Transverse colon (tissue), 3 donors: ENCODE measurements at regions not wholly inside any gene's neighbourhood (a gene's known extent, or its start where the extent isn't known, plus 50 kb on each side); places are given as distances from the start of the nearest gene placed in this dataset.

Source experiments
- POLR2A ChIP-seq: fragments of 450-650 bp; IDR thresholded peaks from one replicate; pipeline ENCODE4 v1.6.1; 2016; ENCODE audit warnings: antibody characterized with exemption, mild to moderate bottlenecking, moderate library complexity
- TF ChIP-seq, protein P1 (sequence below), 5 experiments: fragments of 200-600 bp in 3 of 5; fragments of 450-650 bp in 2 of 5; sonication (generic) in 3 of 5; IDR thresholded peaks; 1 replicate in 2 of 5; 2 replicates in 3 of 5; pipeline ENCODE4 v1.5.1; 2016 to 2017; ENCODE audit warnings: antibody characterized with exemption in 5 of 5, inconsistent platforms in 3 of 5, mild to moderate bottlenecking in 2 of 5, moderate library complexity in 1 of 5

- TF ChIP-seq, protein P1, sequence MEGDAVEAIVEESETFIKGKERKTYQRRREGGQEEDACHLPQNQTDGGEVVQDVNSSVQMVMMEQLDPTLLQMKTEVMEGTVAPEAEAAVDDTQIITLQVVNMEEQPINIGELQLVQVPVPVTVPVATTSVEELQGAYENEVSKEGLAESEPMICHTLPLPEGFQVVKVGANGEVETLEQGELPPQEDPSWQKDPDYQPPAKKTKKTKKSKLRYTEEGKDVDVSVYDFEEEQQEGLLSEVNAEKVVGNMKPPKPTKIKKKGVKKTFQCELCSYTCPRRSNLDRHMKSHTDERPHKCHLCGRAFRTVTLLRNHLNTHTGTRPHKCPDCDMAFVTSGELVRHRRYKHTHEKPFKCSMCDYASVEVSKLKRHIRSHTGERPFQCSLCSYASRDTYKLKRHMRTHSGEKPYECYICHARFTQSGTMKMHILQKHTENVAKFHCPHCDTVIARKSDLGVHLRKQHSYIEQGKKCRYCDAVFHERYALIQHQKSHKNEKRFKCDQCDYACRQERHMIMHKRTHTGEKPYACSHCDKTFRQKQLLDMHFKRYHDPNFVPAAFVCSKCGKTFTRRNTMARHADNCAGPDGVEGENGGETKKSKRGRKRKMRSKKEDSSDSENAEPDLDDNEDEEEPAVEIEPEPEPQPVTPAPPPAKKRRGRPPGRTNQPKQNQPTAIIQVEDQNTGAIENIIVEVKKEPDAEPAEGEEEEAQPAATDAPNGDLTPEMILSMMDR (IDR thresholded peaks at IDR 0.05), result no peak
- no peak for TF ChIP-seq POLR2A
Measured at GRCh38 chrX:36650622-36651021, 357.5 kb upstream of the FAM47C start.
